GF-D8 (cell line): ENCODE measurements at regions not wholly inside any gene's neighbourhood (a gene's known extent, or its start where the extent isn't known, plus 50 kb on each side); places are given as distances from the start of the nearest gene placed in this dataset.
"Not testable (repeated sequence)": the region's sequence is repeated elsewhere in the genome, so short reads cannot be mapped to it uniquely, and the experiment has no call there.

ENCODE experiments used
- DNase-seq: peaks from one replicate; lab custom pipeline; 2025; lab: John Stamatoyannopoulos, UW

DNA sequence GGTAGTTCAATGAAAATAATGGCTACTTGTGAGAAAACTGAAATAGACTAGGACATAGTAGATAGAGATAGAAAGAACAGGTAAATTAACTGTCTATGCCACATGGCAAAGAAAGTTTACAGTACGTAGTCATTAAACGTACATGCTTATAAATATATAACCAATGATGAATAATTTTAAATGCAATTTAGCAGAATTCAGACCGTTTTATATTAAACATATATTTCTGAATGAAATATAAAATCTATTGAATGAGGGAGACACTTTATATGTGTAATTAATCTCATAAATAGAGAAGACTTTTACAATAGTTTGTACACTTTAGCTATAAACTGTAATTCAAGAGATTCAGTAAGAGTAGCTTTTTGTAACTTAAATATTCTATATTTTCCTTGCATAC is 124.4 kb upstream of the VPREB1 start:
- DNase-seq: no peak

DNA sequence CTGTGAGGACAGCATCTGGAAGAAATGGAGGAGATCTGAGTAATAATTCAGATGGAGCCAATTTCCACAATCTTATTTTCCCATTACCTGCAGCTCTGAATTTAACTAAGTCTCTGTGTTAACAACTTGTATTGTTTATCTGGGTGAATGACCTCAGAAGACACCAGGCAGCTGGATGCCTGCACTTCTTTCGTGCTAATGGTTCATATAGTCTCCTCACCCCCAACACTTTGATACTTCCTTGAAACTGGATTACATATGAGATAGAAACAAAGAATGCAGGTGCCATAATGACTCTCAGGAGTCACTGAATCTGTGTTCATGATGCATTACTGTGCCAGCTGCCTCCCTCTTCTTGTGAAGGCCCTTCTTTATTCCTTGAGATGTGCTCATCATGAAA is 125.6 kb upstream of the VPREB1 start:
- no peak for DNase-seq

DNA sequence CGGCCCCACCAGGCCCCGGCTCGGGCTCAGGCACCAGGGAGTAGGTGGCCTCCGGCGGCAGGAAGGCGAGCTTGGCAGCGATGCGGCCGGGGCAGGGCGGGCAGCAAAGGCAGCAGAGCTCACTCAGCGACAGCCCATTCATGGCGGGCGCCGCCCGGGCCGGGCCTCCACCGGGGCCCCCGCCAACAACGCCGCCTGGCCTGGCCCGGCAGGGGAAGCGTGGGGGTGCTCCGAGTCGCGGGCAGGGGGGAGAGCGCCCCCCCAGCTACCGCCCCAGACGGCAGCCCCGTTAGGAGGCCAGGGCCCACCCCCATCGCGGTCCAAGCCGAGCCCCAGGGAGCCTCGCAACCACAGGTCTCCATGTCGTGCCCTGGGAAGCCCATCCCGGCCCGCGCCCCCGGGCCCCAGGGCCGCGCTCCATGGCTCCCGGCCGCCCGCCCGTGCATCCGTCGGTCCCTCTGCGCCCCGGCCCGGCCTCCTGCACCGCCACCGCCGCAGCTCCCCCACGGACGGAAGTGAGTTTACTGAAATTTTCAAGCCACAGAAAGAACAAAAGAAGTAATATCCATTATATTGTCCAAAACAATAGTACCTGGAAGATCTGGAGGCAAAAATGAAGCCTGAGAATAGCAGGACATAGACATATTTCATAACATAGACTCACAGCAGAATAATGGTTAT is 126.6 kb upstream of the VPREB1 start:
- DNase-seq: not testable (repeated sequence)

DNA sequence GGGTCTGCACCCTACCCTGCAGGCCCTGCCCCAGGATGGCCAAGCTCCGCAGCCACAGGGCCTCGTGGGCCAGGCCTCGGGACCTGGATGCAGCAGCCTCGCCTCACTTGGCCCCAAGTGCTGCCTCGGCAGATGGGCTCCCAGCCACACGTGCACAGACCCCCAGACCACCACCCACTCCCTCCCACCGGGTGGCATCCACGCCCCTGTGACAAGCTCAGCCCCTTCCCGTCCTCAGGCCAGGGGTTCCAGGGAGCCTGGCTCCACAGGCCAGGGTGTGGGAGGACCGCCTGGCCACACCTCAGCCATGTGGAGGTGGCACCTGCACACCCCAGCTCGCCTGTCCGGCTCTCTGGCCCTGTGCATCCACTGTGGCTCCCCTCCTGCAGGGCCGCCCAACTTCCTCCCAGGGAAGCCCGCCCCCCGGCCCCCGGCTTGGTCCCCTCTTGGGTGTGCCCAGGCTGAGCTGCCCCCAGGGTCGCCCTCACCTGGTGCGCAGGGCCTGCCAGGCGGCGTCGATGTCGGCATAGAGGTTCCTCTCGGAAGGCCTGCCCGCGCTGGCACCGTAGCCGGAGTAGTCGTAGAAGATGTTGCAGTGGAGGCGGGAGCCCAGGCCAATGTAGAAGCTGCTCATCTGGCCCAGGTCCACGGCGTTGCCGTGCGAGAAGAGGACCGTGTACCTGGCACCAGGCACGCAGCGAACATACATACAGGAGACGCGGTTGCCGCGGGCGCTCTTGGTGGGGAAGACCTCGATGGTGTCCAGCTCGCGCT is 127.4 kb upstream of the VPREB1 start:
- DNase-seq: not testable (repeated sequence)

DNA sequence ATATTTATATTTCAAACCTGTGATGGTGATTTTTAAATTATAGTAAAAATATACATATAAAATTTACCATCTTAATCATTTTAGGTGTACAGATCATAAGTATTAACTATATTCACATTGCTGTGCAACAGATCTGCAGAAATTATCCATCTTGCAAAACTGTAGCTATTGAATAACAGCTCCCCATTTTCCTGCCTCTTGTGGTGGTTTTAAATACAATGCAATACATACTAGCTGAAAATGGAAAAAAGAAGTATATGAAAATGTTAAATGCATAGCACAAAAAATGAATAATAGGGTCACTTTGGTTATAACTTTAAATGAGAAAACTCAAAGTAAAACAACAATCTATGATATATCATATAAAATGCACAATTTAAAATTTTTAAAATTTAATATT is 130.9 kb upstream of the VPREB1 start:
- no peak for DNase-seq

DNA sequence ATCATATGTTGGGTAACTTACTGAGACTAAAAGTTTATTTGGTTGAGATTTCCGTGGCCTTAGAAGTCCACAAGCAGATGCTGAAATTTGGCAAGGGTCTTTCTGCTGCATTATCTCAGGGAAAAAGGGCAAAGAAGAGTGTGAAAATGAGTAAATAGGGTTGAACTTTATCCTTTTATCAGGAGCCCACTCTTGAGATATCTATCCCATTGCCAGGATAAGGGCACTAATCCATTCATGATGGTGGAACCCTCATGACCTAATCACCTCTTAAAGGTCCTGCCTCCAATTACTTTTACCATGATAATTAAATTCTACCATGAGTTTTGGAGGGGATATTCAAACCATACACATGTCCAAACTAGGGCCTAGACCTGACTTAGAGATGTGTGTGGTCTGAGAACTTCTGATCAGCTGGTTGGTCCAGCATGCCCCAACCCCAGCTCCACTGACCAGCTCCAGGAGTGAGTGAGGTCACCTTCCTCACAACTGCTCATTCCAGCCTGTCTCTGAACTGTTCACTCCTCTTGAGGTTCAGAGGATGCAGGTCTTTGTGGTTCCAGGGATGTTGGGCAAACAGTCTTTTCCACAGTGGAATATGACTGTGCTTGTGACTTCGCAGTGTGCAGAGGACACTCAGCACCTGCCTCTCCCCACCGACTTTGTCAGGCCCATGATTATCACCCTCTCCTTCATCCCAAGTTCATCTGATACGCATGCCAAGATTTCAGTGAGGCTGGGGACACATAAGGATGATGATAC is 130.1 kb upstream of the TOP3B start:
- no peak for DNase-seq

DNA sequence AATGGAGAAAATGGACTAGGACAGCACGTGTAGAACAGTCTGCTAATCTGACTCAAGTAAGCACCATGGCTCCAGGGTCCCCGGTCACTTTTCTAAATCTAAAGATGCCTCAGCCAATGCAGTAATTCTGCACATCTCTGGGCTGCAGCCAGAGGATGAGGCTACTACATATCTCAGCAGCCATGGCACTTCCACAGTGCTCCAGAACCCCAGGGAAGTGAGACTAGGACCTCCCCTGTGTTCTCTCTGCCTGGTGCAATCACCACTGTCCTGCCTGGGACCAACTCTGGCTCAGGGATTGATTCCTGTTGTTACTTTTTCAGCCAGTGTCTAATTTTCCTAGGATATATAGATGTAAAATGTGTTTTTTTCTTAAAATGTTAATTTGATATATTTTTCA is 129.4 kb upstream of the TOP3B start:
- DNase-seq: no peak

DNA sequence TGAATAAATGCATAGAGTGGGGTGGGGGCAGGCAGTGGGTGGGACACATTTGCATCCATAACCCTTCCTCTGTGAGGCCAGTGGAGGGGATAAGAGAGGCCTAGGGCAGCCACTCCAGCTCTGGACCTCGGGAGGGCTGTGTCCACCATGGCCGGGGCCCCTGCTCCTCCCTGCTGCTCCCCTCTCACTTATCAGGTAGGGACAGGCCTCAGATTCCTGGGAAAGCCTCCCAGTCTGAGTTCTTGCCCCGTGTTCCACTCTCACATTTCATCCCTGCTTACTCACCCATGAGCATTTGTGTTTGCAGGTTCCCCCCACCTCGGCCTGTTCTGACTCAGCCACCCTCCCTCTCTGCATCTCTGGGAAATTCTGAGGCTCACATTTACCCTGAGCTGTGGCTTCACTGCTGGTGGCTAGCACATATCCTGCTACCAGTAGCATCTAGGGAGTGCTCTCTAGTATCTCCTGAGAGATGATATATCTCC is 128.7 kb upstream of the TOP3B start:
- DNase-seq: no peak

DNA sequence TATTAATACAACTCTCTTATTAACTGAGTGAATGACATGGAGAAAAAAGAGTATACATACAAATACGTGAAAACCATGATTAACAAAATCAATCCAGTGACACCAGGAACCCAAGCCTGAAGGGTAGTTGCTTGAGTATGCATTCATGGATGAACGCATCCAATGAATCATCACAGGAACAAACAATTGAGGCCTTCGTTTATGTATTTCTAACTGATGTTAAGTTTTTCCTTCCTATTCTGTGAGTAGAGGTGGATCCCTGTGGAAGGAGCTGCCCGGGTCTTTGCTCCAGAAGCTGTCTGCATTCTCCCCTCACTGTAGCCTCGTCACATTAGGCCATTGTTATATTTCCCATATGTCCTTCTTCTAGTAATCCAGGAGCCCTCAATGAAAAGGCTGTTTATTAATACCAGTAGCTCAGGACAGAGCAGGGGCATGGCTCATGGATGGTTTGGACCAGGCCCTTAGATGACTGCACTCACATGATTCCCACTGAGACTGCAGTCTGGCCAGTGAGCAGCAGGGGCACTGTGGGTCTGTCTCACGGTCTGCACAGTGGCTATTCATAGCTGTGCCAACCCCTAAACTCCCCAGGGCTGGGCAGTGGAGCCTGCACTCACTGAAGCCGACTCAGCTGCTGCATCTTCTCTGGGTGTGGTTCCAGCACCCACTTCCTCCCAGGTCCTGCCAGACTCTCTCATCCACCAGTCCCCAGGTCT is 128.1 kb upstream of the TOP3B start:
- DNase-seq: no peak

DNA sequence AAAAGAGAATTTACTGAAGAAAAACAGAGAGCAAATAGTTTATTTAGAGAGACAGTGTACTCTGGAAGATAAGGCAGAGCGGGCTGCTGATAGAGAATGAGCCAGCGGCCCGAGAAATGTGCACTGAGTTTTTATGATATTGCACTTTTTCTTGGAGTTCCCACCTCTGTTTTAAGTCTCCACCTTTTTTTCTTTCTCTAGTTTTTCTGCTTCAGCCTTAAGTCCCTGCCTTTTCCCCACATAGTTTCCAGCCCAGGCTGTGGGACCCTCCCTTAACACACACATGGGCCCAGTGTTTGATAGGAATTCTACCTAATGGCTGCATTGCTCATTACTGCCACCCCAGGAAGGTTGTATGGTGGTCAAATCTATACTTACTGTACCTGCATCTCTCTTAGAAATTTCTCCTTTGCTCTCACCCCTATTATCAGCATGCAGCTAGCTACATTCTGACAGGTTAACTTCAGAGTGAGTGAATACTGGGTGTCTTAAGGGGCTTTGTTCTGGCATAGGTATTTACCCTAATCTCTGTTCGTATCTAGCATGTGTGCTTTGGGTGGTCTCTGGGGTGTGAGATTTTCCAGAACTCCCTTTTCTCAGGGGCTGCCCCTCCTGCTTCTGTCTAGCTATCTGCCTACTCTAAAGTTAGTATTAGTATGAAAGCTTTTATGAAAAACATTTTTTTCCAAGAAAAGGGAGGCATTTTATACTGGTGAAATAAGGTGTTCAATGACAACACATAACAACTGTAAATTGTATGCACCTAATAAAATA is 127.3 kb upstream of the TOP3B start:
- no peak for DNase-seq

DNA sequence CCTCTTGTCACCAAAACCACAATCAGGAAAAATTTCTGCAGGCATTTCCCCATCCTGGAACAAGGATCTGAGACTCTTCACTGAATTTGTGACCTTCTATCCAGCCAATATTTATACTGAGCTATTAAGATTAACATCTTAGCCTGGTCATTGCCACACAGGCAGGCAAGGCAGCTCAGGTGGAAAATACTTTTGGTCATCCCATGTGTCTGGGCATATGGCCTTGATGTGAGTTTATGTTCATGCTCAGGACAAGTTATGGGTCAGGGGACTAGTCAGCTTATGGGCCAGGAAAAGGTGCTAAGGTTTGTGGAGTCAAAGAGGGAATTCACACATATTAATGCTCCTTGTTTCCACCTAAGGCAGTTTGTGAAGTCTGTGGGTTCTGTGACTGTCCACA is 124.3 kb upstream of the TOP3B start:
- DNase-seq: no peak

DNA sequence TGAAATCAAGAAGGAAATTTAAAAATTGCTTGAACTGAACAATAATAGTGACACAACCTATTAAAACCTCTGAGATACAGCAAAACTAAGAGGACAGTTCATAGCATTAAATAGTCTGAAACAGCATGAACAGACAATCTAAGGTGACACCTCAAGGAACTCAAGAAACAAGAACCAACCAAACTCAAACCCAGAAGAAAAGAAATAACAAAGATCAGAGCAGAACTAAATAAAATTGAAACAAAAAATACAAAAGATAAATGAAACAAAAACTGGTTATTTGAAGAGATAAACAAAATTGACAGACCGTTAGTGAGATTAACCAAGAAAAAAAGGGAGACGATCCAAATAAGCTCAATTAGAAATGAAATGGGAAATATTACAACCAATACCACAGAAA is 122.8 kb upstream of the TOP3B start:
- no peak for DNase-seq

DNA sequence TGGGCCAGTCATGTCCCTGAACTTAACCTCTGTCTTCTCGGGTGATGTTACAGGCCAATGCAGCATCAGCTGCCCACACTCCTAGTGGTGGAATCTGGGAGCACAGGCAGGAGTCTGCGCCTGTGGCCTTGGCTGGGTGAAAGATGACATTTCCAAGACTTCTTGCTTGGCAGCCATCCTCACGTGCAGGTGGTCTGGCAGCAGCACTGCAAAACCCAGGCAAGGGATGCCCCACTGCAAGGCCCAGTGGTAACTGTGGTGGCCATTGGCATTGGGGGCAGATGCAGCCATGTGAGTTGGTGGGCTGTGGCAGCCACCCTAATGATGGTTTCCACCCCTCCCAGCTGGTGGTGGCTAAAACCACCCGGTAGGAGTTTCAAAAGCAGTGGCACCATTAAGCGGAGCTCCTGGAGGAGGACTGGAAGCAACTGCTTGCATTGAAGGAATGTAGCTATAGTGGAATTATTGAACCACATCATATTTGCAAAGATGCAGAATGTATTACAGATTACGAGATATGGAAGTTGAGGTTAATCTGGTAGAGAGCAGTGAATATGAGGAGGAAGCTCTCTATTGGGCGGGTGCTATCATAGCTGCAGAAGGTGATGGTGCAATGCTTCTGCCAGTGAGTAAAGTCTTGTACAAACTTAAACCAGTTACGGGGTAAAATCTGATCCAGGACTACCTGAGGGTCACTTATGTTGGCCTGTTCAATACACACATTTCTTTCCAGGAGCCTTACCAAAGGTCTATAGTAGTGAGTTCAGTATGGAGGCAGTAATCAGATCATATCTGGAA is 120.7 kb upstream of the TOP3B start:
- DNase-seq: no peak

DNA sequence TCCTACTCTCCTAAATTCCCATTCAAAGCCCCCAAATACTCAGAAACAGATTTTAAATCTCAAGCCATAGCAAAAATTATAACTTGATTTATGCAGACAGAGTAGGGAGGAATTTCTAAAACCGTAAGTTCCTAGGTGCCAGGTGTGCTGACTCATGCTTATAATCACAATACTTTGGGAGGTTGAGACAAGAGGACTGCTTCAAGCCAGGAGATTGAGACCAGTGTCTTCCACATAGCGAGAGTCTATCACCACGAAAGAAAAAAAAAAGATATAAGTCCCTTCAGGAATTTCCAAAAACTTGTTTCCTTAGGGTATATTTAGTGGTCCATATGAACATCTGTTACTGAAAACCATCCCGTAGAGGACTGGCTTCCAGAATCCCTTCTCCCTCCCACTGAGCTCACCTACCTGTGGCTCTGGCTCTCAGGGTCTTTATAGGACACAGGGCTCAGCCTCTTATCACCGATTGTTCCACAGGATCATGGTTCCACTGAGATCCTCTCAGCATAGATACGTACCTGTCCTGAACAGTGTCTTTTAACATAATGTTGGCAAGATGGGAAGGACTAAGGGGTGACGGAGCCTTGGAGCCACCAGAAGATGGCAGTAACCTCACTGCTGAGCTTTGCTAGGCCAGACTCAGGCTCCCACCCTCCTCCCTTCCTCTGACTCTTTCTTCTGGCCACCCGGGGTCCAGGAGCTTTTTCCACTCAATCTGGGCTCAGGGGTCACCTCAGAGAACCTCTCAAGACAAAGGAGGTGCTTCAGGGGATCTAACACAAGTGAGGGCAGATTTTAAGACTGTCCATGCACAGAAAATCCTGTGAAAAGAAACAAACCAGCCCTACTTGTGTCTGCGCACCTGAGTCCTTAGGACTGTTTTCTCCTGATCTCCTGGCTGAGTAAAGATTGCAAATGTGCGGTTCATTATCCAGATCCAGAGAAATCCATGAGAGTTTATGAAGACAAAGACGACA is 117.5 kb upstream of the TOP3B start:
- no peak for DNase-seq

DNA sequence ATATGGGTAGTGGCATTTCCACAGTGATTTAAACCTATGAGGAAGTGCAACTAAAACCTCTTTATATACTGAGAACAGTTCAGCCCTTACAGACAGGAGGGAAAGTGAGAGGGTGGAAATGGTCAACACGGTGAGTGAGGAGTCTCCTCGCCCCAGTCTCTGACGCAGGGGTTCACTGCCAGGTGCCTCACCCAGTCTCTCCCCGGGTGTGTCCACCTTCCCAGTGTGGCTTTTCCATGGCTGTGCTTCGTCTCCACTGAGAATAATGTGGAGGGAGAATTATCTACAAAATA is 116.6 kb upstream of the TOP3B start:
- DNase-seq: no peak

DNA sequence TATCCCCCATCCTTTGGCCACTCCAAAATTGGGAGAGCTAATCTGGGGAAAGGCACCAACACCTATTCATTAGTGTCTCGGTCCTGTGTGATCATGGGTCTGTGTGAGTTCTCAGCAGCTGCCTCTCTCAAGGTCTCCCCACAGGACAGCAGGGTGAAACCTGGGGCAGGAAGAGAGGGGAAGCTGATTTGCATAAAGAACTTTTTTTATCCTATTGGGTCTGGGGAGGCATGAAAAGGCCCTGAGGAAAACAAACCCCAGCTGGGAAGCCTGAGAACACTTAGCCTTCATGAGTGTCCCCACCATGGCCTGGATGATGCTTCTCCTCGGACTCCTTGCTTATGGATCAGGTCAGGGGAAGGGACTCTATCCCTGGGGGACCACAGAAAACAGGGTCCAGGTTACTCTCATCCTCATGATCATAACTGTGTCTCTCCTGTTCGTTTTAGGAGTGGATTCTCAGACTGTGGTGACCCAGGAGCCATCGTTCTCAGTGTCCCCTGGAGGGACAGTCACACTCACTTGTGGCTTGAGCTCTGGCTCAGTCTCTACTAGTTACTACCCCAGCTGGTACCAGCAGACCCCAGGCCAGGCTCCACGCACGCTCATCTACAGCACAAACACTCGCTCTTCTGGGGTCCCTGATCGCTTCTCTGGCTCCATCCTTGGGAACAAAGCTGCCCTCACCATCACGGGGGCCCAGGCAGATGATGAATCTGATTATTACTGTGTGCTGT is 116.0 kb upstream of the TOP3B start:
- DNase-seq: no peak

DNA sequence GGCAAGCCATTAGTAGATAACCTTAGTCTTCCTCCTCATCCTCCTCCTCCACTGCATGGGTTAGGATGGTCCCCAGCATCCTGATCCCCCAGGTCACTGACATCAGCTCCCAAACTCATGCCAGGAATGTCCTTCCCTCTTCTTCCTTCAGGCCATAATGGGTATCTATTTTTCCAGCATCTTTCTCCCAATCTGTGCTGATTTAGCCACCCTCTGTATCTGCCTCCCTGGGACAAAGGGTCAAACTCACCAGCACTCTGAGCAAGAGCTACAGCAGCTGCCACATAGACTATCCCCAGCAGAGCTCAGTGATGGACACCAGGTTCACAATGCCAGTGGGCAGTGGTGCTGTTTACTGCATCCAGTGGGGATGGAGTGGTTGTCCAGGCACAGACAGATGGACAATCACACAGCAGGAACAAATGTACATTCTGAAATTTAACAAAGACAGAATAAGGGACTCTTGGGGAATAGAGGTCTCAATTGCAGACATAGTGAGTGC is 115.2 kb upstream of the TOP3B start:
- no peak for DNase-seq

DNA sequence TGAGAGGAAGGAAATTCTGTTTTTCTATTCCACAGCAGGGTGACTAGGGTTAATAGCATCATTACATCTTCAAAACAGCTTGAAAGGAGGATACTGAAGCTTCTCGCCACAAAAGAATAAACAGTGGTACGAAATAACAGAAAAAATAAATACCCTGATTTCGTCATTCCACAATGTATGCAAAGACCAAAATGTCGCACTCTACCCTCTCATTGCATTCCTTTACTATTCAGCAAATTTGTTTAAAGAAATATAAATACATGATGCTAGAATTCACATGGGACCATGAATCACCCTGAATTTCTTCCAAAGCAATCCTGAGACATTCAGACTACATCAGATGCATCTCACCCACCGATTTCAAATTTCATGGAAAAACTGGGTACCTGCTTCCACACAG is 112.3 kb upstream of the TOP3B start:
- DNase-seq: no peak

DNA sequence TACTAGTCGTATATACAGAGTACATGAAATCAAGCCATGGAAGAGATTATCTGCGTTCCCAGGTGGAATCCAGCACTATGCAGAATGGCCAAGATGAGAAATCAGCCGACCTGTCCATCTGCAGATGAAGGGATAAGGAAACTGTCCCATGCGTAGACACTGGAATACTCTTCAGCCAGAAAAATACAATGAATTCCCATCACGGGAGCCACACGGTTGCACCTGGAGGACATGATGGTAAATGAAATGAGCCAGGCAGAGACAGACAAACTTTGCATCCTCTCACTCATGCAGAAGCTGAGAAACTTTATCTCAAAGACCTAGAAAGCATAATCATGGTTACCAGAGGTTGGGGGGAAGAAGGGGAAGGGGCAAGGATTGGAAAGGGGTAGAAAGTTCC is 111.9 kb upstream of the TOP3B start:
- no peak for DNase-seq
